ENCODE measurements at regions not wholly inside any gene's neighbourhood (a gene's known extent, or its start where the extent isn't known, plus 50 kb on each side); places are given as distances from the start of the nearest gene placed in this dataset.

DNA sequence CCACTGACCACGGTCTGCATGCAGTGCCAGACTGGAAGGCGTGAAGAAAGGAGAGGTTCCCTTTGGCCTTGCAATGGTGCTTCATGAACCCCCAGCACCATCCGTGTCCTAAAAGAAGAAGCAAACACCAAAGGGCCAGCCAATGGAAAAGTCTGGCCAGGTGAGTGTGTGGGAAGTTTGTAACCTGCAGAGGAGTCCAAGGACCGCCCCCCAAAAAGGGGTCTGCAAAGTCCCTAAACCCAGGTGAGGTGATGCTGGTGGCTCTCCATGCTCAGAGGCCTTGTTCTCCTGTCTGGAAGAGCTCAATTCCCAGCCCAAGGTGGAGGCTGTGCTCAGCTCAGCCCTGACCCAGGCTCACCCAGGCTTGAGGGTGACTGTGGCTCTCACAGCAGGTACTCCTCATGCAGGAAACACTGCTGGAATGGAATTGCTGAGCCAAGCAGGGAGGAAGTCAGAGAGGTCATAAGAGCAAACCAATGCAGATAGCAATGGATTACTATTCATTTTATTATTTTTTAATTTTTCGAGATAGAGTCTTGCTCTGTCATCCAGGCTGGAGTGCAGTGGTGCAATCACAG is 52.4 kb upstream of the NANOS1 start:
- no peak overlapping the region for H3K27ac Mint-ChIP-seq
- no peaks in the 10 kb centered on the region for H3K36me3 Mint-ChIP-seq (ENCODE audit: low read depth)
- H3K27me3 Mint-ChIP-seq: peaks cover 8% of the 10 kb centered on the region
- peaks cover 1% of the 10 kb centered on the region for H3K9me3 Mint-ChIP-seq
- intact Hi-C loops (cut with micrococcal nuclease): no loop called here
- POLR2A ChIA-PET: no interaction called here
- no peak for DNase-seq
- ATAC-seq: no peak
- H3K4me3 Mint-ChIP-seq: no peak overlapping the region
- no peaks in the 10 kb centered on the region for H3K4me1 Mint-ChIP-seq (ENCODE audit: low read depth)
- CTCF ChIA-PET: no interaction called here
- TF ChIP-seq, protein P1, sequence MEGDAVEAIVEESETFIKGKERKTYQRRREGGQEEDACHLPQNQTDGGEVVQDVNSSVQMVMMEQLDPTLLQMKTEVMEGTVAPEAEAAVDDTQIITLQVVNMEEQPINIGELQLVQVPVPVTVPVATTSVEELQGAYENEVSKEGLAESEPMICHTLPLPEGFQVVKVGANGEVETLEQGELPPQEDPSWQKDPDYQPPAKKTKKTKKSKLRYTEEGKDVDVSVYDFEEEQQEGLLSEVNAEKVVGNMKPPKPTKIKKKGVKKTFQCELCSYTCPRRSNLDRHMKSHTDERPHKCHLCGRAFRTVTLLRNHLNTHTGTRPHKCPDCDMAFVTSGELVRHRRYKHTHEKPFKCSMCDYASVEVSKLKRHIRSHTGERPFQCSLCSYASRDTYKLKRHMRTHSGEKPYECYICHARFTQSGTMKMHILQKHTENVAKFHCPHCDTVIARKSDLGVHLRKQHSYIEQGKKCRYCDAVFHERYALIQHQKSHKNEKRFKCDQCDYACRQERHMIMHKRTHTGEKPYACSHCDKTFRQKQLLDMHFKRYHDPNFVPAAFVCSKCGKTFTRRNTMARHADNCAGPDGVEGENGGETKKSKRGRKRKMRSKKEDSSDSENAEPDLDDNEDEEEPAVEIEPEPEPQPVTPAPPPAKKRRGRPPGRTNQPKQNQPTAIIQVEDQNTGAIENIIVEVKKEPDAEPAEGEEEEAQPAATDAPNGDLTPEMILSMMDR (IDR thresholded peaks at IDR 0.05): no peak

DNA sequence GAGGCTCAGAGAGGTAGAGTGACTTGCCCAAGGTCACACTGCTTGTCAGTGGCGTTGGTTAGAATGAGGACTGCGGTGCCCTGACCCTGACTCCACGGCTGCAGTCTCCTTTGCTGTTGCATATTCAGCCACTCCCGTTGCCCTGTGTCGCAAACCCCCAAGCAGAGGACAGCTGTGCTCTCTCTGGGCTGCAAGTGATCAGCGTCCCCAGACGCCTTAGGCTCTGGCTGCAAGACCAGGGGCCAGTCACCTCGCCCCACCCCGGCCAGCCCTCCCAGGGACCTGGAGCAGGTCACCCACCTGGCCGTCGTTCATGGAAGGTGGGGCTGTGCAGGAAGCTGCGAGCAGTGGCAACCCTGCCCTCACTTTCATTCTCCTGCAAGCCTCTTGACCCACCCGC is 51.7 kb upstream of the NANOS1 start:
- H3K27me3 Mint-ChIP-seq: peaks cover 8% of the 10 kb centered on the region
- DNase-seq: no peak
- TF ChIP-seq, protein P1 (IDR thresholded peaks at IDR 0.05): no peak

DNA sequence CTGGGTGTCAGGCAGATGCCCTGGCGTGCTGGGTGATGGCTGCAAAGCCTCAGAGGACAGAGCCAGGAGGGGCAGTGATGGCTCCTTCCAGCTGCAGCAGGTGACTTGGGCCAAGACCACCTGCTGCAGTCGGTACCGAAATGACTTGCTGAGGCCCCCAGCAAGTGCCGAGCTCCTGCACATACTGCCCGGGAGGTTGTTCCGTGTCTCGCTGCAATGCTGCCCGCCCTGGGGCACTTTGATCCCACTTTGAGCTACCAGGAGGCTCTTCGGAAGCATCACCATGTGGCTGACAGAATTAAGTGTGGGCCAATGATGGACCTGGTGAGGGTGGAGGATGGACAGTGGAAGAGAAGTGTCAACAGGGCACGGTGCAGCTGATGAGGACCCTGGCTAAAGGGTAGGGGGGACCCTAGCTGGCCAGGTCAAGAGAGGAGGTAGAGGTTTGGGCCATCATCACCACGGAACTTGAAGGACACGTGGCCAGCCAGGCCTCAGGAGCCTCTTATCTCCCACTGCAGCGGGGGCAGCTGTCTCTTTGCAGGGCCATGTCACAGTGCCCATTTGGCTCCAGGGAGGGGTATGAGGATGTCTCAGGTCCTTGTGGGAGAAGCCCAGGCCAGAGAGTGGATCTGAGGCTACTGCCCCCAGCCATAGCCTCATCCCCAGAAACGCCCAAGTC is 51.1 kb upstream of the NANOS1 start:
- H3K9me3 Mint-ChIP-seq: peaks cover 1% of the 10 kb centered on the region
- CTCF ChIA-PET: no interaction called here

More for the DNA sequence above, 51.7 kb upstream of the NANOS1 start:
- H3K27ac Mint-ChIP-seq: no peak overlapping the region
- no peak for ATAC-seq
- ChIA-PET CTCF (no interaction called here), POLR2A (no interaction called here)
- peaks cover 1% of the 10 kb centered on the region for H3K9me3 Mint-ChIP-seq
- no peaks in the 10 kb centered on the region for H3K4me1 Mint-ChIP-seq (ENCODE audit: low read depth)
- no peak overlapping the region for H3K4me3 Mint-ChIP-seq
- H3K36me3 Mint-ChIP-seq (ENCODE audit: low read depth): no peaks in the 10 kb centered on the region
- intact Hi-C loops (cut with micrococcal nuclease): no loop called here

DNA sequence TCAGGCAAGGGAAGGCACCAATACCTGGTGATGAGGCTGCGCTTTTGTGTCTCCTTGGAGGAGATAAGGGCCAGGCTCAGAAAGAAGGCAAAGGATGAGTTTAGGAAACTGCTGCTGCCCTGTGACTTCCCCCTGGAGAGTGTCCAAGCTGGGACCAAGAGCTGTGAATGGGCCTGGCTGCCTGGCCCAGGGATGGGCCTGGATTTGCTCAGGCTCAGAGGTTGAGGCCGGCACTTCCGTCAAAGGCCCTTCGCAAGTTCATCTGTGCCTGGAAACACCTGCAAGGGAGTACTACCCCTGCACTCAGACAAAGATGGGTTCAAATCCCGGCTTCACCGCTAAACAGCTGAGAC is 50.5 kb upstream of the NANOS1 start:
- Mint-ChIP-seq H3K4me3 (no peak overlapping the region), H3K9me3 (no peaks in the 10 kb centered on the region), H3K4me1 (ENCODE audit: low read depth) (no peaks in the 10 kb centered on the region), H3K36me3 (ENCODE audit: low read depth) (no peaks in the 10 kb centered on the region), H3K27ac (no peak overlapping the region), H3K27me3 (peaks cover 8% of the 10 kb centered on the region)
- TF ChIP-seq, protein P1 (IDR thresholded peaks at IDR 0.05): no peak
- intact Hi-C loops (cut with micrococcal nuclease): no loop called here
- ChIA-PET POLR2A (no interaction called here), CTCF (no interaction called here)
- no peak for DNase-seq
- ATAC-seq: no peak

More for the DNA sequence above, 51.1 kb upstream of the NANOS1 start:
- no peak for DNase-seq
- Mint-ChIP-seq H3K4me1 (ENCODE audit: low read depth) (no peaks in the 10 kb centered on the region), H3K27ac (no peak overlapping the region), H3K4me3 (no peak overlapping the region), H3K27me3 (peaks cover 8% of the 10 kb centered on the region), H3K36me3 (ENCODE audit: low read depth) (no peaks in the 10 kb centered on the region)
- intact Hi-C loops (cut with micrococcal nuclease): no loop called here
- POLR2A ChIA-PET: no interaction called here
- TF ChIP-seq, protein P1 (IDR thresholded peaks at IDR 0.05): no peak
- ATAC-seq: no peak

DNA sequence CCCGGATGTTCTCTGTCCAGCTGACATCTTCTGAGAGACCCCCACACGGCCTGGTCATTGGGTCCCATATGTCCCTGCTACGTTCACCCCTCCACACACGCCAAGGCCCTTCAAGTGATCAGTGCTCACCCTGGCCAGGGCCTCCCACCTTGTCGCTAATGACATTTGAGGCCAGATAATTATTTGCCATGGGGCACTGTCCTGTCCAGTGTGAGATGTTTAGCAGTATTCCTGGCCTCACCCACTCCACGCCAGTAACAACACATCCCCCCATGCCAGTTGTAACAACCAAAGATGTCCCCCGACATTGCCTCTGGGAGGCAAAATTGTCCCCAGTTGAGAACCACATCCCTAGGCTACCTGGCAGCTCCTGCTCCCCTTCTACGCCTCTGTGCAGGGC is 49.9 kb upstream of the NANOS1 start:
- DNase-seq (no peak), ATAC-seq (no peak)
- intact Hi-C loops (cut with micrococcal nuclease): no loop called here
- TF ChIP-seq, protein P1 (IDR thresholded peaks at IDR 0.05): no peak
- Mint-ChIP-seq H3K4me3 (no peak overlapping the region), H3K9me3 (peaks cover 4% of the 10 kb centered on the region), H3K27me3 (peaks cover 8% of the 10 kb centered on the region), H3K4me1 (ENCODE audit: low read depth) (no peaks in the 10 kb centered on the region), H3K36me3 (ENCODE audit: low read depth) (no peaks in the 10 kb centered on the region), H3K27ac (no peak overlapping the region)
- ChIA-PET POLR2A (no interaction called here), CTCF (no interaction called here)
